T-helper 2 cell (primary cell): ENCODE measurements at regions not wholly inside any gene's neighbourhood (a gene's known extent, or its start where the extent isn't known, plus 50 kb on each side); places are given as distances from the start of the nearest gene placed in this dataset.
"Not testable (repeated sequence)": the region's sequence is repeated elsewhere in the genome, so short reads cannot be mapped to it uniquely, and the experiment has no call there.

Source experiments
- DNase-seq, 5 experiments: peaks; one replicate each; pipeline versions ENCODE4 v3.0.0 to v3.0.0-alpha.2; 2012 to 2022

GRCh38 chr3:178119608-178120295 is 416.5 kb upstream of the KCNMB2 start:
- not testable (repeated sequence) for DNase-seq

- DNase-seq, result no peak
Observed at GRCh38 chr3:178120367-178120766, 415.9 kb upstream of the KCNMB2 start.

GRCh38 chr3:178126686-178127085 is 409.6 kb upstream of the KCNMB2 start:
- DNase-seq, result no peak

GRCh38 chr3:178127221-178127620 is 409.0 kb upstream of the KCNMB2 start:
- no peak for DNase-seq

- no peak for DNase-seq
Observed at GRCh38 chr3:178129109-178129508, 407.1 kb upstream of the KCNMB2 start.

- DNase-seq, result no peak
Observed at GRCh38 chr3:178131801-178132200, 404.4 kb upstream of the KCNMB2 start.

- DNase-seq, result no peak
Observed at GRCh38 chr3:178137206-178137605, 399.0 kb upstream of the KCNMB2 start.

- DNase-seq, result no peak
Observed at GRCh38 chr3:178137831-178138230, 398.4 kb upstream of the KCNMB2 start.

GRCh38 chr3:178139116-178139515 is 397.1 kb upstream of the KCNMB2 start:
- no peak for DNase-seq

- DNase-seq, result no peak
Observed at GRCh38 chr3:178140531-178141304, 395.5 kb upstream of the KCNMB2 start.

GRCh38 chr3:178141305-178141684 is 394.9 kb upstream of the KCNMB2 start:
- DNase-seq, result not testable (repeated sequence)

GRCh38 chr3:178146406-178146831 is 389.8 kb upstream of the KCNMB2 start:
- DNase-seq, result no peak

GRCh38 chr3:178147001-178147400 is 389.2 kb upstream of the KCNMB2 start:
- DNase-seq, result no peak

GRCh38 chr3:178152031-178152806 is 384.0 kb upstream of the KCNMB2 start:
- DNase-seq, result no peak

- no peak for DNase-seq
Observed at GRCh38 chr3:178152988-178153387, 383.2 kb upstream of the KCNMB2 start.

- no peak for DNase-seq
Observed at GRCh38 chr3:178155521-178155920, 380.7 kb upstream of the KCNMB2 start.

GRCh38 chr3:178156301-178156700 is 379.9 kb upstream of the KCNMB2 start:
- DNase-seq, result no peak

GRCh38 chr3:178159691-178160220 is 376.5 kb upstream of the KCNMB2 start:
- no peak for DNase-seq

GRCh38 chr3:178169421-178169820 is 366.8 kb upstream of the KCNMB2 start:
- DNase-seq, result no peak

GRCh38 chr3:178170698-178171535 is 365.3 kb upstream of the KCNMB2 start:
- no peak for DNase-seq

- no peak for DNase-seq
Observed at GRCh38 chr3:178172121-178172520, 364.1 kb upstream of the KCNMB2 start.

GRCh38 chr3:178174201-178174915 is 361.9 kb upstream of the KCNMB2 start:
- DNase-seq, result no peak
